ENCODE measurements at regions not wholly inside any gene's neighbourhood (a gene's known extent, or its start where the extent isn't known, plus 50 kb on each side); places are given as distances from the start of the nearest gene placed in this dataset.

DNA sequence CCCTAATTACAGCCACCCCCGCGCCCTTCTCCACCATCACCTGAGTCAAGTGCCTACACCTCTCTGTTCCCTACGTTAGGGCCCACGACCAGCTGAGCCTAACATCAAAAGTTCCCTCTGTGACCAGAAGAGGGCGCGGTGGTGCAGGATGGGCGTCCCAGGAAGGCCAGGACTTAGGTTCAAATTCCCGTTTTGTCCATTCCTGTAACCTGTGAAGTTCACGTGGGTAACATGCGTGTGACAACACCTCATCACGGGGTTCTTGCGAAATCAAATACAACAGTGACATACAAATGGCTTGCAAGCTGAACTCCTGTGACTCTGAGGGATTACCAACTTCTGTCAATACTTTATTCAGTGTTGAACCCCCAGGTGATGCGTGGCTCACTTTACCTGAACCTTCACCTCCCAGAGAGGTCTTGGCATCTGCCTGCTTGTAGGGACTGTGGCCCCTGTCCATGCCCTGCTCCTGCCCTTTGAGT lies 207.9 kb downstream of the ARL4C start:
- TF ChIP-seq POLR2AphosphoS5 (IDR thresholded peaks at IDR 0.05; ENCODE audit: borderline replicate concordance, low read depth, low read length) (no peak), EZH2 (IDR thresholded peaks at IDR 0.05) (no peak), FOXP2 (optimal IDR thresholded peaks at IDR 0.05; ENCODE audit: control extremely low read depth, extremely low read length, insufficient read depth) (no peak)
